SK-N-MC (cell line): ENCODE measurements at regions not wholly inside any gene's neighbourhood (a gene's known extent, or its start where the extent isn't known, plus 50 kb on each side); places are given as distances from the start of the nearest gene placed in this dataset.

Experiments used
- EZH2 ChIP-seq: fragments of 200-600 bp; sonication (generic); IDR thresholded peaks from one replicate; pipeline ENCODE4 v1.6.1; 2017; ENCODE audit warnings: antibody characterized with exemption
- FOXP2 ChIP-seq: optimal IDR thresholded peaks from 2 replicates; pipeline ENCODE3; 2011; ENCODE audit warnings: mild to moderate bottlenecking, moderate library complexity; ENCODE audit not compliant: insufficient read depth; ENCODE audit errors: extremely low read length, control extremely low read depth
- POLR2AphosphoS5 ChIP-seq: IDR thresholded peaks from 2 replicates; pipeline ENCODE4 v1.6.1; 2012; ENCODE audit warnings: mild to moderate bottlenecking, low read depth, low read length, borderline replicate concordance

DNA sequence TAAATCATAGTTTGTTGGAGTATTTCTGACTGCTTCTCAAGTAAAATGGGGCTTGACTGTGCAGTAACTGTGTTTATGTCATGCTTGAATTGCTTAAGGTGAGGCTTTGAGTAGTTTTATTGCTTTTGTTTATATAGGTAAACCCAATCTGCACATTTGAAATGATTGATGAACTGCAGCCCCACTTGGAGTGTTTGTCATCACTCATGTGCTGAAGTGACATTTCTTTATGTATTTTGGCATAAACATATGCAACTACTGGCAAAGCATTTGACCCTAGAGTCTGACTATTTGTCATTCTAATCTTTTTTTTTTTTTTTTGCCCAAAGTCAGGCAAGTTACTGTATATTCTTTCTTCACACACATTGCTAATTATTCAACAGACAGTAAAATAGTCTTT, 491.4 kb upstream of the POU3F2 start:
- TF ChIP-seq EZH2 (no peak), POLR2AphosphoS5 (no peak), FOXP2 (no peak)
